Body of pancreas (tissue), 4 donors: ENCODE measurements at regions not wholly inside any gene's neighbourhood (a gene's known extent, or its start where the extent isn't known, plus 50 kb on each side); places are given as distances from the start of the nearest gene placed in this dataset.

ENCODE experiments used
- ATAC-seq: fragments of 150-250 bp; one replicate; pipeline ENCODE4 v1.9.1; 2016
- DNase-seq, 4 donors: peaks; one replicate each; pipeline ENCODE4 v3.0.0-alpha.2; 2019
- H3K27ac ChIP-seq, 4 donors: fragments of 200-600 bp; sonication (generic); 1 replicate in 3 of 4; 2 replicates in 1 of 4; pipeline versions ENCODE4 v1.5.1 to v1.6.1; 2016 to 2019; ENCODE audit warnings: mild to moderate bottlenecking in 1 of 4, mixed read lengths in 1 of 4, moderate library complexity in 1 of 4
- H3K27me3 ChIP-seq, 2 donors: fragments of 200-600 bp; sonication (generic); one replicate each; pipeline ENCODE4 v1.6.0; 2016; ENCODE audit warnings: mild to moderate bottlenecking in 1 of 2
- H3K36me3 ChIP-seq, 2 donors: fragments of 200-600 bp; sonication (generic); replicated peaks in 1 of 2; 2 replicates each; pipeline ENCODE4 v1.5.1; 2016; ENCODE audit warnings: low read depth in 2 of 2; ENCODE audit not compliant: insufficient read depth in 1 of 2
- H3K4me1 ChIP-seq: fragments of 200-600 bp; sonication (generic); one replicate; pipeline ENCODE4 v1.6.0; 2016
- H3K4me3 ChIP-seq, 2 donors: fragments of 200-600 bp; sonication (generic); 1 replicate in 1 of 2; 2 replicates in 1 of 2; pipeline ENCODE4 v1.5.1; 2016 to 2019
- H3K9me3 ChIP-seq, 3 donors: fragments of 200-600 bp; sonication (generic); 1 replicate in 2 of 3; 2 replicates in 1 of 3; pipeline ENCODE4 v1.5.1; 2016
- CTCF ChIP-seq, 7 experiments: fragments of 450-650 bp in 4 of 7; fragments of 200-600 bp in 3 of 7; sonication (generic) in 3 of 7; IDR thresholded peaks; one replicate each; pipeline ENCODE4 v1.5.1; 2016 to 2019; ENCODE audit warnings: antibody characterized with exemption in 7 of 7
- POLR2A ChIP-seq, 3 donors: fragments of 450-650 bp; IDR thresholded peaks; one replicate each; pipeline ENCODE4 v1.6.1; 2016; ENCODE audit warnings: antibody characterized with exemption in 3 of 3, mild to moderate bottlenecking in 2 of 3
- WGBS, 2 donors: methylation state at CpG; one replicate each; pipeline ENCODE4 v1.1.5; 2017; 5-methylcytosine and 5-hydroxymethylcytosine counted together
- intact Hi-C: fragments of 100-400 bp; cut with DNase I; formaldehyde crosslinking; loops from one replicate; pipeline ENCODE4 v1.15.1; 2023

GRCh38 chr2:6008726-6009125 lies 316.5 kb downstream of the SOX11 start:
- DNase-seq (no peak), ATAC-seq (no peak)
- Histone ChIP-seq H3K4me1 (no peaks in the 10 kb centered on the region), H3K27ac (no peak overlapping the region), H3K27me3 (no peaks in the 10 kb centered on the region), H3K9me3 (no peaks in the 10 kb centered on the region), H3K4me3 (no peak overlapping the region), H3K36me3 (no peaks in the 10 kb centered on the region)
- intact Hi-C loops: no loop called here
- no peak for TF ChIP-seq POLR2A (IDR thresholded peaks at IDR 0.05)
- TF ChIP-seq CTCF (IDR thresholded peaks at IDR 0.05): no peak
- WGBS, 2 donors: 81% methylated on average over 1 of the region's 1 CpG

- DNase-seq (no peak), ATAC-seq (no peak)
- no peaks in the 10 kb centered on the region for H3K36me3 ChIP-seq
- H3K4me3 ChIP-seq: no peak overlapping the region
- no peaks in the 10 kb centered on the region for H3K4me1 ChIP-seq
- 70 to 79% methylated on average over 5 of the region's 5 CpGs for WGBS, 2 donors
- no peaks in the 10 kb centered on the region for H3K27me3 ChIP-seq
- H3K27ac ChIP-seq: no peak overlapping the region
- intact Hi-C loops: no loop called here
- H3K9me3 ChIP-seq: no peaks in the 10 kb centered on the region
- no peak for TF ChIP-seq CTCF (IDR thresholded peaks at IDR 0.05)
- no peak for TF ChIP-seq POLR2A (IDR thresholded peaks at IDR 0.05)
Observed at GRCh38 chr2:6010163-6010562, 318.0 kb downstream of the SOX11 start.

GRCh38 chr2:6011921-6012320 lies 319.7 kb downstream of the SOX11 start:
- ATAC-seq: no peak
- Histone ChIP-seq H3K9me3 (no peaks in the 10 kb centered on the region), H3K4me1 (no peaks in the 10 kb centered on the region), H3K27me3 (no peaks in the 10 kb centered on the region), H3K4me3 (no peak overlapping the region), H3K27ac (no peak overlapping the region), H3K36me3 (no peaks in the 10 kb centered on the region)
- intact Hi-C loops: no loop called here
- no peak for TF ChIP-seq POLR2A (IDR thresholded peaks at IDR 0.05)
- no peak for DNase-seq
- 53 to 63% methylated on average over 4 of the region's 4 CpGs for WGBS, 2 donors

DNA sequence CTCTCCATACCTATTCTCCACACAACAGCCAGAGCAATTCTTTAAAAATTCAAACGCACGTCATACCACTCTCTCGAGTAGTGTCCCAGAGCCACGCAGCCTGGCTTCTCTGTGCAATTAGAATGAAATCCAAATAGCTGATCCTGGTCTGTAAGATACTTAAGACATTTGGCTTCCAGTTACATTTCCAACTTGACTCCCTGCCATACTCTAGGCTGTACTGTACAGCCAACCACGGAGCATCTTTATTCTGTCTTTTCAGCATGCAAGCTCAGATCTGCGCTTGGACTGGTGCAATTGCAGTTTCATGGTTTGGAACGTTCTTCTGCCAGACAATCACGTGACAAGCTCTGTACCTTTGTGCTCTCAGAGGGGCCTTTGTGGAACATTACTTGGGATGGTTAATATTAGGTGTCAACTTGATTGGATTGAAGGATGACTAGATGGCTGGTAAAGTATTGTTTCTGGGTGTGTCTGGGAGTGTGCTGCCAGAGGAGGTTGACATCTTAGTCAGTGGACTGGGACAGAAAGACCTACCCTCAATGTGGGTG lies 325.6 kb downstream of the SOX11 start:
- ATAC-seq: no peak
- no peak overlapping the region for H3K4me3 ChIP-seq
- intact Hi-C loops: no loop called here
- H3K27ac ChIP-seq: no peak overlapping the region
- DNase-seq: no peak
- WGBS, 2 donors: 66 to 68% methylated on average over 8 of the region's 8 CpGs
- H3K9me3 ChIP-seq: no peaks in the 10 kb centered on the region
- no peaks in the 10 kb centered on the region for H3K36me3 ChIP-seq
- no peaks in the 10 kb centered on the region for H3K4me1 ChIP-seq
- no peaks in the 10 kb centered on the region for H3K27me3 ChIP-seq
- no peak for TF ChIP-seq POLR2A (IDR thresholded peaks at IDR 0.05)
- TF ChIP-seq CTCF (IDR thresholded peaks at IDR 0.05): no peak

- Histone ChIP-seq H3K4me1 (no peaks in the 10 kb centered on the region), H3K36me3 (no peaks in the 10 kb centered on the region), H3K9me3 (no peaks in the 10 kb centered on the region), H3K27me3 (no peaks in the 10 kb centered on the region), H3K4me3 (no peak overlapping the region), H3K27ac (no peak overlapping the region)
- ATAC-seq: no peak
- DNase-seq: no peak
- intact Hi-C loops: no loop called here
- WGBS, 2 donors: 86 to 90% methylated on average over 2 of the region's 2 CpGs
- TF ChIP-seq POLR2A (IDR thresholded peaks at IDR 0.05): no peak
- no peak for TF ChIP-seq CTCF (IDR thresholded peaks at IDR 0.05)
Observed at GRCh38 chr2:6024229-6024628, 332.0 kb downstream of the SOX11 start.
